ENCODE measurements at regions not wholly inside any gene's neighbourhood (a gene's known extent, or its start where the extent isn't known, plus 50 kb on each side); places are given as distances from the start of the nearest gene placed in this dataset.

DNA sequence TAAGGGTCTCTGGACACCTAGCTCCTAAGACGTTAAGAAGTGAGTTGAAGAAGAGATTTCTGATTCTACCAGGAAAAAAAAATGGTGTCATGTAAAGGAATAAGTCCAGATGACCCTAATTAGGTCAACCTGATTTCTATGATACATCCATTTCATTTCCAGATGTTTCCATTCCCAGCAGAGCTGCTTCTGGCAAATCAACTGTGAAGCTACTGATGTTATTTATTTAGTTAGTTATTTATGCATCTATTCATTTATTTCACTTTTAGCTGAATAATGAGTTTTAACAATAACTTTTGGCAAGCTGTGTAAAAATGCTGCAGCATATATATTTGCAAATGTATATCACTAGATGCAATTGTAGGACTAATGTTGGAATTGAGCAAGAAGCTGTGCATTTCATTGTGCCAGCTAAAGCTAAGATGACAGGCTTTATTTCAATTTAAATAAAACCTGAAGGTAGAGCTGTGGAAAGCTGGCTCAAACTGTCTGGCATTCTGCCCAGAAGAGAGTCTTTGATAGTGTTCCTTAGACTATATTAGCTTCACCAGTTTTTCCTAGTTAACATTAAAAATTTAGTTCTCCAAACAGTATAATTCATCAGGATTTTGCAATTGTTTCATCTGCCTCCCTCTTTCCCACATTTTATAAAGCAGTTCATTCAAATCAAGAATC lies 1164.4 kb upstream of the ADGRL4 start:
- intact Hi-C loops (cut with micrococcal nuclease; ENCODE audit: unreplicated experiment): no loop called here
- Histone ChIP-seq H3K9me2 (ENCODE audit: insufficient read depth, low read length) (no peaks in the 10 kb centered on the region), H3K27ac (ENCODE audit: low read depth, low read length, poor library complexity, severe bottlenecking) (no peak overlapping the region), H2AFZ (ENCODE audit: low read length) (no peak overlapping the region), H3K79me2 (ENCODE audit: insufficient read depth, low read depth, low read length) (no peaks in the 10 kb centered on the region), H3K36me3 (ENCODE audit: insufficient read depth, low read length) (no peaks in the 10 kb centered on the region), H3K4me2 (ENCODE audit: low read length) (no peak overlapping the region), H3K4me3 (ENCODE audit: low read depth, low read length, poor library complexity, severe bottlenecking) (no peak overlapping the region), H3K9me3 (ENCODE audit: low read length) (no peaks in the 10 kb centered on the region), H4K20me1 (ENCODE audit: insufficient read depth, low read length) (no peaks in the 10 kb centered on the region; the same call in 1 of the 2 replicates), H3K4me1 (ENCODE audit: insufficient read depth, low read length, poor library complexity, severe bottlenecking) (no peaks in the 10 kb centered on the region)
- CTCF ChIA-PET (ENCODE audit: unreplicated experiment): no interaction called here
- DNase-seq (ENCODE audit: low spot score): no peak
- BruUV-seq (replicated peaks): no TSS peak
- POLR2A ChIA-PET: interaction anchor here (0.7 to 1.2 kb wide), 3 partner anchors 56 to 1433 kb away, joined by 3 to 5 read pairs (median 3); no protein-coding TSS in a partner anchor
- TF ChIP-seq CTCF (conservative IDR thresholded peaks at IDR 0.05; ENCODE audit: low read length) (no peak), EZH2phosphoT487 (IDR thresholded peaks at IDR 0.05; ENCODE audit: borderline replicate concordance, low read depth, low read length) (no peak)

- BruUV-seq (replicated peaks): no TSS peak
- intact Hi-C loops (cut with micrococcal nuclease; ENCODE audit: unreplicated experiment): no loop called here
- POLR2A ChIA-PET: interaction anchor here (1.2 kb wide), 1 partner anchor 12 kb away, joined by 5 read pairs; no protein-coding TSS in a partner anchor
Measured at GRCh38 chr1:80164150-80164549, 1157.6 kb upstream of the ADGRL4 start.

More at GRCh38 chr1:80164150-80164549, 1157.6 kb upstream of the ADGRL4 start:
- H2AFZ ChIP-seq (ENCODE audit: low read length): no peak overlapping the region
- H3K4me3 ChIP-seq (ENCODE audit: low read depth, low read length, poor library complexity, severe bottlenecking): no peak overlapping the region
- H4K20me1 ChIP-seq (ENCODE audit: insufficient read depth, low read length): no peaks in the 10 kb centered on the region; the same call in 1 of the 2 replicates
- no peaks in the 10 kb centered on the region for H3K36me3 ChIP-seq (ENCODE audit: insufficient read depth, low read length)
- no peaks in the 10 kb centered on the region for H3K9me2 ChIP-seq (ENCODE audit: insufficient read depth, low read length)
- TF ChIP-seq CTCF (conservative IDR thresholded peaks at IDR 0.05; ENCODE audit: low read length) (no peak), EZH2phosphoT487 (IDR thresholded peaks at IDR 0.05; ENCODE audit: borderline replicate concordance, low read depth, low read length) (no peak)
- no peaks in the 10 kb centered on the region for H3K79me2 ChIP-seq (ENCODE audit: insufficient read depth, low read depth, low read length)
- no peak for DNase-seq (ENCODE audit: low spot score)
- H3K4me1 ChIP-seq (ENCODE audit: insufficient read depth, low read length, poor library complexity, severe bottlenecking): no peaks in the 10 kb centered on the region
- no peak overlapping the region for H3K4me2 ChIP-seq (ENCODE audit: low read length)
- CTCF ChIA-PET (ENCODE audit: unreplicated experiment): no interaction called here
- H3K9me3 ChIP-seq (ENCODE audit: low read length): no peaks in the 10 kb centered on the region
- no peak overlapping the region for H3K27ac ChIP-seq (ENCODE audit: low read depth, low read length, poor library complexity, severe bottlenecking)
